Stimulated activated CD8-positive, alpha-beta memory T cell treated with anti-CD3 and anti-CD28 coated beads, Interleukin-4, amount 100 ng/mL, for 4 hours (primary cell): ENCODE measurements at regions not wholly inside any gene's neighbourhood (a gene's known extent, or its start where the extent isn't known, plus 50 kb on each side); places are given as distances from the start of the nearest gene placed in this dataset.

ENCODE experiments used
- DNase-seq, 2 donors: peaks; one replicate each; pipeline ENCODE4 v3.0.0-alpha.2; 2020; ENCODE audit warnings: low read depth in 2 of 2, low spot score in 1 of 2

DNA sequence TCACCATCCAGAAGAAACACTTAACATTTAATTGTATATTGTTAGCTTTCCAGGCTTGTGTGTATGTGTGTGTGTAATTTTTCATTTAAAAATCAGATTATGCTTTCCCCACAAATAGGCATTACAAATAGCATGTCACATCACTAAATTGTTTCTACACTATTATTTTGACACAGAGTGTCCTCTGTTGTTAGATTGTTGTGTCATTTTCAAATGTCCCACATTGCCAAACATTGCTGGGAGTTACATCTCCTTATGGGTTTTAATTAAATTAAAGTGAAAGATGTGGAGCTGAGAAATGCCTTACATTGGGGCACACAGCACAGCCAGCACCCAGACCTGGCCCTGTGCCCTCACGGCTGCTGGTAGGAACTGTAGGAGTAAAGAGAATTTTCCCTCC is 295.6 kb downstream of the ZEB1 start:
- DNase-seq = no peak

DNA sequence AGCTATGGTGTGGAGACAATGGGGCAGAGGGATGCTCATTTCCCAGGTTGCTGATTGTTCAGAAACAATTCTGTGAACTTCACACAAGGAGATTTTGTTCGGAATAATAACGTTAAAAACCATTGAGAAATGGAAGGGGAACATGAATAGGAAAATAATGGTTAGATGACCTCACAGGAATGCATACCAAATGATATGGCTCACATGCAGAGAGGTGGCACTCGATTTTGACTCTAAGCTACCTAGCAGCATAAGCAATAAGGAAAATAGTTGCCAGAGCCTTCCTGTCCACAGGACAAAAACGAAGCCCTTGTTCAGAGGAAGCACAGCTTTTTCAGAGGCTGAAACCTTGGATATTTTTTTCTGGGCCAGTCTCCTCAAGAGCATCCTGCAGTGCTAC is 293.1 kb downstream of the ZEB1 start:
- DNase-seq = no peak

DNA sequence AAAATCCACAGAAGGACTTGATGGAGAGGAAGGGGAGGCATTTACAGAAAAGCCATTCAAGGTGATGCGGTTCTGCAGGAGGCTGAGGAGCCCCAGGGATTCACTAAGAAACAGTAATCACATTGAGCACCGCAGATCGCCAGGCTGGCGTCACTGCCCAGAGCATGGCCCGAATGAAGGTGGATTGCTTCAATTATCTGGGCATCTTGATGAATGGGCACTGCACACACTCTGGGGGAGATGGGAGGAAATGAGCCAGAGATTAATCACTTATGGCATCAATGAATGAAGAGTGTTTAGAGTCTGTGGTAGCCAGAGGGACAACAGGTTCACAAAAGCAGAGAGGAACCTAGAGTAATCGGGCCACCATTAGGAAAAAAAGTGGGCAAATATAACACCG is 292.1 kb downstream of the ZEB1 start:
- DNase-seq = no peak

DNA sequence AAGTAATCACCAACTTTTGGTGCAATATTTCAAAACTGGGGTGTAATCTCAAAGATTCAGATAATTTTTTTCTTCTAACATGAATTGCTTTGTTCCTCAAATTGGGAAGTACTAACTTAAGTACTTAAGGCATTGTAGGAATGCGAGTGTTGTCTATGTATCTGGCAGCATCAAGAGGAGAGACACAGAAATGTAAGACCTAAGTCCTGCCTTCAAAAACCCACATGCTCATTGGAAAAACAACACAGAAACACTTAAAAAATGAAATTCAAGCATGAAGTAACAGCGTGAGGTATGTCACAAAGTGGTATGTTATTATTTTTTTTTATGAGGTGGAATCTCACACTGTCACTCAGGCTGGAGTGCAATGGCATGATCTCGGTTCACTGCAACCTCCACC is 288.5 kb downstream of the ZEB1 start:
- no peak for DNase-seq

DNA sequence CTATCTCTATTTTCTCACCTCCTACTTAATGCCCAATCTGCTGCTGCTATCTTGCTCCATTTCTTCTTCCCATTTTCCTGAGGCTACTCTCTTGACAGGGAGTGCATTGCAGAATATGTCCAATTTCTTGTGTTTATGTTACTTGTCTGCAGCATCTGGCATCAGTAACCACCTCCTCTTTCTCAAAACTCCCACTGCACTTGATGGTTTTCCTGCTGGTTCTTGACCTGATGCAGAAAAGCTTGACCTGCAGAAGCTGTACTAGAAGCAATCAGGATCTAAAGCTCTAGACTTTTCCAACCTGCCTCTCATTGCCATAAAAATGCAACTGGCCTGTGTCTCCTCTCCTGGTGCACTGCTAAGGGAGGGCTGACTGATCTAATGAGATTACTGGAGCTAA is 287.8 kb downstream of the ZEB1 start:
- no peak for DNase-seq

DNA sequence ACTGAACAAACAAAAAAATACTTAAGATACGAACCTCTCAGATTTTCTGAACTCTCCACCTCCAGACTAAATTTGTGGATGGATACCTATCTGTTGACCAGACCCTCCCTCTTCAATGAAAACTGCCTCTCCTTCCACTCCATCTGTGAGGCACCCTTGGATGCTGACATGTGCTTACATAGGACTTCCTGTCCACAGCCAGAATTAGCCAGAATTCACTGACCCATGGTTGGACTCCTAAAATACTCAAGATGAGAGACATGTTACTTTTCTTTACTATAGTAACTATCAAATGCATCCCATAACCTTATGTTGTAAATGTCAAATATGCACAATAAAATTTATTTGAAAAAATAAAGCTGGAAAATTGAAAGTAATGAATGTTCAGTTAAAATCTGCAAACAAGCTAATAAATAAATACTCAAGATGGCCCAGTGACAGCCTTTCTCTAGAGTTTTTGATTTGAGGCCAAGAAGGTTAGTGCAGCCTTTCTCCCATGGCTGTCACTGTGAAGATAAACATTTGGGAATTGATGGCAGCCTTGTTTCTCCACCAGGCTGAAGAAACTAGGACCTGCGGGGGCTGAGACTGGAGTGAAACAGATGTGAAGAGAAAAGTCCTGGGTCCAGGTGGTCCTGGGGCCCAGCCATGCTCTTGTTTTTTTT is 287.0 kb downstream of the ZEB1 start:
- DNase-seq = no peak

DNA sequence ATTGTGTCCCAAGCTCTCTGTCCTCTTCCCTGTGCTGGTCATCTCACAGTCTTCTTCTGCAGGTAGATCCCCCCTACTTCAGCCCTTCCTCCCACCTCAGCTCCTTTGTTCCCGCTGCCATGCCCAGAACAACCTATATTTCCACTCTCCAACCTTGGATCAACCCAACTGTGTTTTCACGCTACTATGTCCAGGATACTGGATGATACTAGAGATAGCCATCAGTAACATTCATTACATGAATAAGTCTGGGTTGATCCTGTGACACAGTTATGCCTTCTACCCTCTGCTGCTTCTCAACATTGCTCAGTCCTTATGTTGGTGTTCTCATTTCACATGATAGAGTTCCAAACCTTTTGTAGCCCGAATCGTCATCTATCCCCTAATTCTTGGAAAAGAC is 286.4 kb downstream of the ZEB1 start:
- no peak for DNase-seq

DNA sequence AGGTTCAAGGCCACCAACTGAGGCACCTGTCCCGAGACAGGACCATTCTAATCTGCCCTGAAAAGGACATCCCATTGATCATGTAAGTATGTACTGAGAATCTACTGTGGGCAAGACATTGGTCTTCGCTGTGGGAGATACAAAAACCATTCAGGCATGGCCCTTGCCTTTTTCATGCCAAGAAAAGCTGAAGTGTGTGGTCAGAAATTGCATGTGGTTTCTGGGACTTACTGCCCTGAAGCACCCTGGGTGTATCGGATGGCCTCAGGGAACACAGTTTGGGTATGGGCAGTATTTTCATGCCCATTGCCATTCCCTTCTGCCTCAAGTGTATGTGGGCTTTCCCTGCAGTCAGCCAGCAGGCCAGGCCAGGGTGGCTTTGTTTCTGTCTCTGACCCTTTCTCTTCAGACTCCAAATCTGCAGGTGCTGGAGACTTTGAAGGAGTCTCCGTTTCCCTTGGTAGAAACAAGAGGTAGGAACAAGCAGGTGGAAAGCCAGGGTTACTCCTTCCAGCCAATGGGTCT is 285.7 kb downstream of the ZEB1 start:
- DNase-seq = no peak

DNA sequence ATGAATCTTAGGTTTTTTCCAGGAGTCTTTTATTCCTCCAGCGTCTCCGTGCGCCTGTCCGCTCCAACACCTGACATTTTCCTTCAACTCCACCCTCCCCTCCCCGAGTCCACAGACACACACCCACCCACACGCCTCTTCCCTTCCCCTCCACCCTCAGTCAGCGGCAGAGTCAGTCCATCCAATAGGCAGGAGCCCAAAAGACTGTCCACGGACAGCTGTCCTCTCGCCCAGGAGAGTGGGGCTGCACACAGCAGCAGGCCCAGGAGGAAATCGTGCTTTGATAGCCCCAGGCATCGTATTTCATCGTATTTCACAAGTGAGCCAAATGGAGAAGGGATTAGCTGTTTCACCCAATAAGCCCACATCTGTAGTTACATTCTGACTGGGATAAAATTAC is 285.1 kb downstream of the ZEB1 start:
- no peak for DNase-seq

DNA sequence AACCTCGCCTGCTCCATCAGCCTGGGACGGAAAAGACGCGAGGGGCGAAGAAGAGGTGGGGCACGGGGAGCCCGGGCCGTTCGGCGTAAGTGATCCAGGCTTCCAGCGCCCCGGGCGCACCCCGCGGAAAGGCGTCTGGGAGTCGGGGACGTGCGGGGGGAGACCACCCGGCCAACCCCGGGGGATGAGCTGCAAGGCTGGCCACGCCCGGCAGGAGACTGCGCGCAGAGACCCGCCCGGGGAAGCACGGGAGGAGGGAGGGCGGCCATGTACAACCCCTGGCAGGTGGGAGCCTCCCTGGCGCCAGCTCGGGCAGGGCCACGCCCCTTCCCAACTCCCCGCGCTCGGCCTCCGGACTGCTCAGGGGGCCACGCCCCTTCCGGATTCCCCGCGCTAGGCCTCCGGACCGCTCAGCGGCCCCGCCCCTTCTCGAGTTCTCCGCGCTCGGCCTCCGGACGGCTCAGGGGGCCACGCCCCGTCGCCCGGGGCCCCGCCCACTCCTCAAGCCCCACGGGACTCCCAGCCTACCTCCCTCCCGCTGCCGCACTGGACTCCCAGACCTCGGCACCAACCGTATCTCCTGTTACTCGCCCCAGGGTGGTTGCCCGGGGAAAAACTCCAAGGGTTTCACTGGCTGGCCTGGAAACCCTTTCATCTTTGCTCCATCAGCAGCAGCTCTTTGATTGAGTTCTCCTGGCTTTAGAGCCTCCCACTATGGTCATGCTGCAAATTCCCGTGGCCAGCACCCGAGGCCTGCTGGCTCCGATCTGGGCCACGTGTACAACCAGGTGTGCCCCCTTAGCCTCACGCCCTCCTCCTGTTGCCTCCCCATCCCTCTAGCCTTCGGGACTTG is 284.4 kb downstream of the ZEB1 start:
- peak; percentile 44 to 56 for DNase-seq

DNA sequence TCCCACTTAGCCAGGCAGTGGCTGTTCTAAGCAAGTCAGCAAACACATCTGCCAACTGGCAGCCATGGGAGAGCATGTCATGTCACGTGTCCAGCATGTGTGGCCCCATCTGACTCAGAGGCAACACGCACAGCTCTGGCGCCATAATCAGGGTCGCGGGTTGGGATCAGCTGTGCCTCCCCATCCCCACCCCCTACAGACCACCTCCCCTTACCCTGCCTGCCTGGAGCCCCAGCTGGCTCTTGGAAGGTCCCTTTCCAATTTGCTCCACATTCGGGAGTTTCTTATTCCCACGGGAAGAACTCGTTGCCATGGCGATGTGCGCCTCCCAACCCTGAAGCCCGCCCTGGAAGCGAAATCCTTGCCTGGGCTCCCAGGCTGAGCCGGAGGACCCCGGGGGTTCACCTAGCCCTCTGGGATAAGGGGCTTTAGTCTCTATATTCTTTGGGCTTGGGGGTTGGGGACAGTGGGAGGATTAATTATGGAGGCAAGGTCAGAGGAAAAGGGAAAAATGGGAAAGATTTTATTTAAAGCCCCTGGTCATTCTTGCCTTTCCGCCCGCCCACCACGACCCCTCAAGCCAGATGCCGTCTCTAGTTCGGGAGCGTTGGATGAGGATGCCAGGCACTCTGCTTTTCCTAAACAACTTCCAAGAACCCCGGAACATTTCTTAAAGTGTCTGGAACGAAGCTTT is 283.7 kb downstream of the ZEB1 start:
- no peak for DNase-seq

DNA sequence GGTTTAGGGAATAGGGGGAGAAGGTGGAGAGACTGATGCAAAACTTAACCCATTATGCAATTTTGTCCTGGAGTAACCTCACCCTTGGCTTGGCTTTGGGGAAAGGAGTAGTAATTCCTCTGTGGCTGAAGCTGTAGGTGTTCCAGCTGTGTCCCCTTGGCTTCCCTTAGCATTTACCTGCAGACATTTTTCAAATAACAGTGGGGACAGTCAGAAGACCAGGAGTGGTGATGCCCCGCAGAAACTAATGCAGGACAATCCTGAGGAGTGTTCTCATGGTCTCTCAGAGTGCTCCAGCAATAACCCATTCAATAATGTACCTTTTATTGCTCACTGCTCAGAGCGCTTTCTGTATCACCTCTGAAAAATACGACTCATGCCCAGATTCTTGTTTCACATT is 282.1 kb downstream of the ZEB1 start:
- DNase-seq = no peak

DNA sequence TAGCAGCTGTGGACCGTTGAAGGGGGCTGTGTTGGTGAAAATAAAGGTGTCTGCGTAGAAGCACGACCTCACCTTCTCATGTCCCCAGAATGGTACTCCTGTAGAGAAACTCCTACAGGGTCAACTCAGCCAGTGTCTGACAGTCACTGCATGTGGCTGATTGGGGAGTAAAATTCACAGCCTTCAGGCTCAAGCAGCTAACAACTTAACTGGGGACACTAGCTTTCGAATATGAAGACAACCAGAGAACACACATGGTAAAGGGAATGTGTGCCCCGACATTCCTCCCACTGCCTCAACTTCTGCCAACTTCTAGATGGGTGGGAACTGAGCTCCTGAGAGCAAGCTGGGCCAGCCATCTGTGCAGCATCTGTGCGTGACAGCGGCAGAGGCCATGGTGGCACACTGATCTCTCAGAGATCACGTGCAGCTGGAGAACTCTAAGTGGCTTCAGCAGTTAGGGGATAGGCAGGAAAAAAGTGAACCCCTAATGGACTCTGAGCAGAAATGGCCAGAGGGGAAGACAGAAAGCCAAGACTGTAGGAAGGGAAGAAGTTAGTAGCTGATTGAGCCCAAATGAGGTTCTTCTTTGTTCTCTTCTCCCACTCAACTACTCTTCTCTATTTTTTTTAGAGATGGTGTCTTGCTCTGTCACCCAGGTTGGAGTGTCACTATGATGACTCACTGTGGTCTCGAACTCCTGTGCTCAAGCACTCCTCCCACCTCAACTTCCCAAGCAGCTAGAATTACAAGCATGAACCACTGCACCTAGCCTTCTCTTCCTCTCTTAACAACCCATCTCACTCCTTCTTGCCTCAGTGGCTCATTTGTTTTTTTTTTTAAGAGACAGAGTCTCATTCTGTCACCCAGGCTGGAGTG is 280.8 kb downstream of the ZEB1 start:
- peak in 1 of 2 donors; percentile 12 for DNase-seq

DNA sequence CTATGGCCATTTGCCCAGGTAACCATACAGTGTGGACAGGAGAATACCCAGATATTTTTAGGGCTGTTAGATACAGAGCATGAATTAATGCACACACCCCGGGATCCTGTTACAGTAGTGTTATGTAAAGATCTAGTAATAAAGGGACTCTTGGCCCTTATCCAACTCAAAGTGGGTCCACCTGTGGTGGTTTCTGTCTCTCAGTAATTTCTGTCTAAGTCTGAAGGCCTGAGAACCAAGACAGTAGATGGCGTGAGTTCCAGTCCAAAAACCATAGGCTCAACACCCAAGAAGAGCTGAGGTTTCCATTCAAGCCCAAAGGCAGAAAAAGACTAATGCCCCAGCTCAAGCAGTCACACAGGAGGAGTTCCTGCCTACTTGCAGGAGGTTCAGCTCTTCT is 277.7 kb downstream of the ZEB1 start:
- DNase-seq = no peak

DNA sequence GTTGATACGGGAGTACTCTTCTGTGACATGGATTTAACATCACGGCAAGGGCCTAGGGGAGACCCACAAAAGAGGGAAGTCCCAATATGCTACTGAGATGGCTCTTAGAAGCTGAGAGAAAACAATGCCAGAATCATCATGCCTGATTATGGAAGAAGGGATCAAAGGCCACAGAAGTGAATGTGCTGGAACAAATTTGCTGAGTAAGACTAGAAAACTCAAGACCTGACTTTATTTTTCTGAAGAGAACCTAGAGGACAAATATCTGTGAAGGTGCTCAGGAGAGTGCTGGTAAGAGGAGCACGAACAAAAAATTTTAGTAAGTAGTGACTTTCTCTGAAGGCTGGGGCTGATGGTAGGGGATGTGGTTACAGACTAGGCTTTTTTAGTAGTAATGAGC is 277.0 kb downstream of the ZEB1 start:
- DNase-seq = no peak

DNA sequence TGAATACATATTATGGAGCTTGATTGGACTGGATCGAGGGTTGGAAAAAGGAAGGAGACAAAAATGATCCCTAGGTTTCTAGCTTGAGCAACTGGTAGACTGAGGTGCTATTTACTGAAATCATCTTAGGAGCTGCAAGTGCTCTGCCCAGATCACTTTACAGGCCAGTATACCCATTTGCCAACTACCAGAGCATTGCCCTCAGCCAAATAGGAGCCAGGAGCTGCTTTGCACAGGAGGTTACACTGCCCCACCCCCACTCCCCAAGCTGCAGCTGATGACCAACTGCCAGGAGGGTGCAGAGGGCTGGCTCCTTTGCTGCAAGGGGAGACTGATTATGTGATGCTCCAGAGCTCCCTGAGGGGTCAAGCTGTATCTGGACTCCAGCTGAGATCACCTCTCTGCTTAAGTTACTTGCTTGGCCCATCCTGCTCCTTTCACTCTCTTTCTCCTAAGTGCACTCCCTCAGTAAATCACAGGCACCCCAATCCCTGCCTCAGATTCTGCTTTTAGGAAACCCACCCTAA is 275.4 kb downstream of the ZEB1 start:
- no peak for DNase-seq

DNA sequence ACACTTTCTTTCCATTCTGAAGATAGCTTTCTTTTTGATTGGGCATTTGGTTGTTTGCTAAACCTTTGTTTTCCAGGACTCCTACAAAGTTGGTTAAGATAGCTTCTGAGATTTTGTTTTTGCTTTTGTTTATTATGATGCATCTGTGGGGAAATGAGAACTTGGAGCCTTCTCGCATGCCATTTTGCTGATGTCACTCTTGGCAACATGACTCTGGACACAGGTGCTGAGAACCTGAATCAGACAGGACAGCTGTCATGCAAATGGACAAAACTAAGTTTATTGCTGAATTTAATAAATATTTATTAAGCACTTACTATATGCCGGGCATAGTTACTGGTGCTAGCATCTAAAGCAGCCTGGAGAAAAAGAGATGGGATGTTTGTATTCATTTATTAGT is 274.1 kb downstream of the ZEB1 start:
- no peak for DNase-seq

DNA sequence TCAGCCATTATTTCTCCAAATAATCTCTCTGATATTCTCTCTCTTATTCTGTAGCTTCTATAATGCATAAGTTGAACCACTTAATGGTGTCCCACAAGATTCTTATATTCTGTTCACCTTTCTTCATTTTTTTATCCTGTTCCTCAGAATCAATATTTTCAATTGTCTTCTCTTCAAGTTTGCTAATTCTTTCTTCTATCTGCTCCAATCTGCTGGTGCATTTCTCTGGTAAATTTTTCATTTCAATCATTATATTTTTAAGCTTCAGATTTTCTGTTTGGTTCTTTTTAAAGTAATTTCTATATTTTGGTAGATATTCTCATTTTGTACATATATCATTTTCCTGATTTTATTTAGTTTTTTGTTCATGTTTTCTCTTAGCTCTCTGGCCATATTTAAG is 272.6 kb downstream of the ZEB1 start:
- DNase-seq = no peak

DNA sequence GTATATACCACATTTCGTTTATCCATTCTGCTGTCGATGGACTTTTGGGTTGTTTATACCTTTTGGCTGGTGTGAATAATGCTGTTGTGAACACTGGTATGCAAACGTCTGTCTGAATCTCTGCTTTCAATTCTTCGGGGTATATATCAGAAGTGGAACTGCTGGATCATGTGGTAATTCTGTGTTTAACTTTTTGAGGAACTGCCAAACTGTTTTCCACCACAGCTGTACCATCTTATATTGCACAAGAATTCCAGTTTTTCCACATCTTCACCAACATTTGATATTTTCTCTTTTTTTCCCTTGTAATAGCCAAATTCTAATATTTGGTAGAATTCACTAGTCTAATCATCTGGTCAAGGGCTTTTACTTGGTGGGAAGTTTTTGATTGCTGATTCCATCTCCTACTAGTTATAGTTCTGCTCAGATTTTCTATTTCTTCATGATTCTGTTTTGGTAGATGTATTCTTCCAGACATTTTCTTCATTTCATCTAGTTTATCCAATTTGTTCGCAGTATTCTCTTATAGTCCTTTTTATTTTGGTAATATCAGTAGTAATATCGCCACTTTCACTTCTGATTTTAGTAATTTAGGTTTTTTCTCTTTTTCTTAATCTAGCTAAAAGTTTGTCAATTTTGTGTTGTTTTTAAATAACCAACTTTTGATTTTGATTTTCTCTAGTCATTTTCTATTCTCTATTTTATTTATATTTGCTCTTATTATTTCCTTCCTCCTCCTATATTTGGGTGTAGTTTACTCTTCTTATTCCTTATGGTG is 271.2 kb downstream of the ZEB1 start:
- no peak for DNase-seq

DNA sequence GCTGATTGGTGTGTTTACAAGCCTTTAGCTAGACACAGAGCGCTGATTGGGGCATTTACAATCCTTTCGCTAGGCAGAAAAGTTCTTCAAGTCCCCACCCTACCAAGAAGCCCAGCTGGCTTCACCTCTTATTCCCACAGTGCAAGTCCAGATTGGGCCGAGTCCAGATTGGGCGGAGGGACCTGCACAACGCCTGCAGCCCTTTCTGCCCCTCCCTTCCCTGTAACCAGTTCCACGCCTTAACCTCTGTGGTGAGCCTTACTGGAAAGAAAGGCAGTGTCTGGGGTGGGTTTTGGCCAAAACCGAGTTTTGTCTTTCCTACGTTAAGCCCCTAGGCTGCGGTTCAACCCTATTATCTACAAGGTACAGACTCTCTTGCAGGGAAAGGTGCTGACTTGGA is 268.7 kb downstream of the ZEB1 start:
- no peak for DNase-seq
